Liver (tissue), 3 donors: ENCODE measurements at regions not wholly inside any gene's neighbourhood (a gene's known extent, or its start where the extent isn't known, plus 50 kb on each side); places are given as distances from the start of the nearest gene placed in this dataset.

ENCODE experiments used
- EGR1 ChIP-seq, 2 donors: IDR thresholded peaks; 2 replicates each; pipeline ENCODE4 v1.6.1; 2016 to 2018; ENCODE audit warnings: antibody characterized with exemption in 2 of 2, low read depth in 2 of 2
- GABPA ChIP-seq, 2 donors: IDR thresholded peaks in 1 of 2; conservative IDR thresholded peaks in 1 of 2; 2 replicates each; pipeline ENCODE4 v1.6.1; 2016; ENCODE audit warnings: antibody characterized with exemption in 2 of 2, mild to moderate bottlenecking in 1 of 2, moderate library complexity in 1 of 2
- JUND ChIP-seq, 2 donors: IDR thresholded peaks; 2 replicates each; pipeline ENCODE4 v1.6.1; 2016; ENCODE audit warnings: antibody characterized with exemption in 2 of 2
- RAD21 ChIP-seq, 2 donors: IDR thresholded peaks; 2 replicates each; pipeline ENCODE4 v1.6.1; 2016; ENCODE audit warnings: antibody characterized with exemption in 2 of 2, mild to moderate bottlenecking in 2 of 2
- RXRA ChIP-seq, 2 donors: IDR thresholded peaks; 2 replicates each; pipeline ENCODE4 v1.6.1; 2017 to 2018; ENCODE audit warnings: antibody characterized with exemption in 2 of 2, mild to moderate bottlenecking in 1 of 2
- YY1 ChIP-seq: IDR thresholded peaks from 2 replicates; pipeline ENCODE4 v1.6.1; 2016; ENCODE audit warnings: antibody characterized with exemption, mild to moderate bottlenecking
- TF ChIP-seq, protein P1 (sequence below): fragments of 150-350 bp; IDR thresholded peaks from 2 replicates; pipeline ENCODE4 v1.5.1; 2017; ENCODE audit warnings: improper control_type of control experiment, low read depth, low read length; ENCODE audit not compliant: missing input control
- TF ChIP-seq, protein P2 (sequence below): IDR thresholded peaks from 2 replicates; pipeline ENCODE4 v1.6.1; 2016; ENCODE audit warnings: antibody characterized with exemption
- donor health status: healthy.
- donor health status: healthy.

DNA sequence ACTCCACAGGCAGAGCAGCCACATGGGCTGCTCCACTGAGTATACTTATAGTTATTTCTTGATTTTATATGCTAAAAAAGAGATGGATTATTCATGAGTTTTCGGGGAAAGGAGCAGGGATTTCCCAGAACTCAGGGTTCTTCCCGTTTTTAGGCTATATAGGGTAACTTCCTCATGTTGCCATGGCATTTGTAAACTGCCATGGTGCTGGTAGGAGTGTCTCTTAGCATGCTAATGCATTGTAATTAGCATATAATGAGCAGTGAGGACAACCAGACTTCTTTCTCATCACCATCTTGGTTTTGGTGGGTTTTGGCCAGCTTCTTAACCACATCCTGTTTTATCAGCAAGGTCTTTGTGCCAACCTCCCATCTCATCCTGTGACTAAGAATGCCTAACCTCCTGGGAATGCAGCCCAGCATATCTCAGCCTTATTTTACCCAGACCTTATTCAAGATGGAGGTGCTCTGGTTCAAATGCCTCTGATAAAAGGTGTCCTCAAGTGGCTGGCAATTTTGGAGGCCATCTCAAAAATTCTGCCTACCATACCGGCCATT is 213.0 kb upstream of the VEGFC start:
- TF ChIP-seq RXRA (IDR thresholded peaks at IDR 0.05) = no peak
- no peak for TF ChIP-seq GABPA (IDR thresholded peaks at IDR 0.05 in 1 of 2, conservative IDR thresholded peaks at IDR 0.05 in 1 of 2)
- TF ChIP-seq, protein P1, sequence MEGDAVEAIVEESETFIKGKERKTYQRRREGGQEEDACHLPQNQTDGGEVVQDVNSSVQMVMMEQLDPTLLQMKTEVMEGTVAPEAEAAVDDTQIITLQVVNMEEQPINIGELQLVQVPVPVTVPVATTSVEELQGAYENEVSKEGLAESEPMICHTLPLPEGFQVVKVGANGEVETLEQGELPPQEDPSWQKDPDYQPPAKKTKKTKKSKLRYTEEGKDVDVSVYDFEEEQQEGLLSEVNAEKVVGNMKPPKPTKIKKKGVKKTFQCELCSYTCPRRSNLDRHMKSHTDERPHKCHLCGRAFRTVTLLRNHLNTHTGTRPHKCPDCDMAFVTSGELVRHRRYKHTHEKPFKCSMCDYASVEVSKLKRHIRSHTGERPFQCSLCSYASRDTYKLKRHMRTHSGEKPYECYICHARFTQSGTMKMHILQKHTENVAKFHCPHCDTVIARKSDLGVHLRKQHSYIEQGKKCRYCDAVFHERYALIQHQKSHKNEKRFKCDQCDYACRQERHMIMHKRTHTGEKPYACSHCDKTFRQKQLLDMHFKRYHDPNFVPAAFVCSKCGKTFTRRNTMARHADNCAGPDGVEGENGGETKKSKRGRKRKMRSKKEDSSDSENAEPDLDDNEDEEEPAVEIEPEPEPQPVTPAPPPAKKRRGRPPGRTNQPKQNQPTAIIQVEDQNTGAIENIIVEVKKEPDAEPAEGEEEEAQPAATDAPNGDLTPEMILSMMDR = no peak
- TF ChIP-seq JUND (IDR thresholded peaks at IDR 0.05) = no peak
- TF ChIP-seq, protein P2, sequence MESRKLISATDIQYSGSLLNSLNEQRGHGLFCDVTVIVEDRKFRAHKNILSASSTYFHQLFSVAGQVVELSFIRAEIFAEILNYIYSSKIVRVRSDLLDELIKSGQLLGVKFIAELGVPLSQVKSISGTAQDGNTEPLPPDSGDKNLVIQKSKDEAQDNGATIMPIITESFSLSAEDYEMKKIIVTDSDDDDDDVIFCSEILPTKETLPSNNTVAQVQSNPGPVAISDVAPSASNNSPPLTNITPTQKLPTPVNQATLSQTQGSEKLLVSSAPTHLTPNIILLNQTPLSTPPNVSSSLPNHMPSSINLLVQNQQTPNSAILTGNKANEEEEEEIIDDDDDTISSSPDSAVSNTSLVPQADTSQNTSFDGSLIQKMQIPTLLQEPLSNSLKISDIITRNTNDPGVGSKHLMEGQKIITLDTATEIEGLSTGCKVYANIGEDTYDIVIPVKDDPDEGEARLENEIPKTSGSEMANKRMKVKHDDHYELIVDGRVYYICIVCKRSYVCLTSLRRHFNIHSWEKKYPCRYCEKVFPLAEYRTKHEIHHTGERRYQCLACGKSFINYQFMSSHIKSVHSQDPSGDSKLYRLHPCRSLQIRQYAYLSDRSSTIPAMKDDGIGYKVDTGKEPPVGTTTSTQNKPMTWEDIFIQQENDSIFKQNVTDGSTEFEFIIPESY = no peak
- TF ChIP-seq RAD21 (IDR thresholded peaks at IDR 0.05) = no peak
- TF ChIP-seq EGR1 (IDR thresholded peaks at IDR 0.05; ENCODE audit: low read depth in 2 of 2) = no peak
- no peak for TF ChIP-seq YY1
